Prostate gland (tissue), 2 donors: ENCODE measurements at regions not wholly inside any gene's neighbourhood (a gene's known extent, or its start where the extent isn't known, plus 50 kb on each side); places are given as distances from the start of the nearest gene placed in this dataset.

Experiments used
- CTCF ChIP-seq, 4 experiments: fragments of 200-600 bp in 2 of 4; fragments of 450-650 bp in 2 of 4; sonication (generic) in 2 of 4; IDR thresholded peaks; 1 replicate in 3 of 4; 2 replicates in 1 of 4; pipeline ENCODE4 v1.5.1; 2016 to 2019; ENCODE audit warnings: antibody characterized with exemption in 4 of 4, mild to moderate bottlenecking in 2 of 4, moderate library complexity in 2 of 4
- POLR2A ChIP-seq: fragments of 450-650 bp; IDR thresholded peaks from one replicate; pipeline ENCODE4 v1.6.1; 2016; ENCODE audit warnings: antibody characterized with exemption, mild to moderate bottlenecking
- POLR2AphosphoS5 ChIP-seq: sonication (generic); formaldehyde crosslinking; IDR thresholded peaks from one replicate; pipeline ENCODE4 v1.6.1; 2017; ENCODE audit warnings: antibody characterized with exemption

GRCh38 chr6:145017051-145017450 is 718.3 kb downstream of the EPM2A start:
- TF ChIP-seq POLR2AphosphoS5, result no peak
- no peak for TF ChIP-seq CTCF (IDR thresholded peaks at IDR 0.05)
- TF ChIP-seq POLR2A, result no peak
